ENCODE measurements at regions not wholly inside any gene's neighbourhood (a gene's known extent, or its start where the extent isn't known, plus 50 kb on each side); places are given as distances from the start of the nearest gene placed in this dataset.

DNA sequence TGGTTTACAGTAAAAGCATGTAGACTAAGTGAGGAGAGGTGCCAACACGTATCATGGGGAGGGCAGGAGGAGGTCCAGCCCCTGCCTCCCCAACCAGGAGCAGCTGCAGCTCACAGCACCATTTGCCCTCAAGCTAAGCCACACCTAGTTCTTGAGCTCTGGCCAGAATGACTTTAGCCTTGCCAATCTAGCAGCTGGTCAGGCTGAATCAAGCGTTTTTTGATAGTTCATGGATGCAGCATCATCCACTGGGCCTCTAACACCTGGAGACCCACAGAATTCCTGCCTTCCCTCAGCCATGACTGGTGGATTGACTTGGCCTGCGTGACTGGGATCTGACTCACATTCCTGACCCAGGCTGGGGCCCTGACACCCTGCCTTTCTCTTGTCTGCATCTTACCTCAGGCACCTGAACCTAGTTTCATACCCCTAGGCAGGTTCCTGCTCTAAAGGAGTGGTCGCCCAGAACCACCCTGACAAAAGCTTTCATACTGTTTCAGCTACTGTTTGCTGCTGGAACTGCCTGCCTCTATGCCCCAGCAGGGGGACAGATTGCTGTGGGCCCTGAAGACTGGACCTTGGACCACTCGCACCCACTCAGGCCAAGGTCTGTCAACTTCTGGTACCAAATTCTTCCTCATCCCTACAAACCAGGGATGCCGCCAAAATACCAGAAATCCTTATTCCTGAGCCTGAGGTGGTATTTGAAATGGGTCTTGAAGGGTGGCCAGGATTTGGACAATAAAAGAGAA lies 122.3 kb downstream of the QRSL1 start:
- TF ChIP-seq GATA3 (IDR thresholded peaks at IDR 0.05; ENCODE audit: low read depth, low read length) (no peak), GATA2 (IDR thresholded peaks at IDR 0.05; ENCODE audit: low read depth, low read length) (no peak)

Data from SH-SY5Y (cell line).